DOHH2 (cell line): ENCODE measurements at regions not wholly inside any gene's neighbourhood (a gene's known extent, or its start where the extent isn't known, plus 50 kb on each side); places are given as distances from the start of the nearest gene placed in this dataset.
"Not testable (repeated sequence)": the region's sequence is repeated elsewhere in the genome, so short reads cannot be mapped to it uniquely, and the experiment has no call there.

ENCODE experiments used
- H3F3A ChIP-seq: fragments of 200-600 bp; sonication (generic), shearing (Covaris generic); 2 replicates; pipeline ENCODE4 v1.6.0; 2016; ENCODE audit warnings: antibody characterized with exemption, mild to moderate bottlenecking; ENCODE audit not compliant: control insufficient read depth, insufficient read depth
- H3K27ac ChIP-seq: fragments of 200-600 bp; sonication (generic); 2 replicates; pipeline ENCODE4 v1.5.1; 2014; ENCODE audit warnings: low read depth, mild to moderate bottlenecking, low read length, moderate library complexity
- H3K27me3 ChIP-seq: fragments of 200-600 bp; sonication (generic); 2 replicates; pipeline ENCODE4 v1.6.1; 2014; ENCODE audit warnings: mild to moderate bottlenecking, low read length, mixed read lengths; ENCODE audit not compliant: control insufficient read depth
- H3K36me3 ChIP-seq: fragments of 200-600 bp; sonication (generic); 2 replicates; pipeline ENCODE4 v1.6.1; 2014; ENCODE audit warnings: mild to moderate bottlenecking, low read length, moderate library complexity, mixed read lengths; ENCODE audit not compliant: control insufficient read depth
- H3K4me1 ChIP-seq: fragments of 200-600 bp; sonication (generic); 2 replicates; pipeline ENCODE4 v1.6.1; 2014; ENCODE audit warnings: mild to moderate bottlenecking, low read length, mixed read lengths; ENCODE audit not compliant: control insufficient read depth
- H3K4me2 ChIP-seq: fragments of 200-600 bp; sonication (generic); 2 replicates; pipeline ENCODE4 v1.6.0; 2014; ENCODE audit warnings: mild to moderate bottlenecking, low read length, moderate library complexity
- H3K4me3 ChIP-seq: fragments of 200-600 bp; sonication (generic); 2 replicates; pipeline ENCODE4 v1.5.1; 2014; ENCODE audit warnings: mild to moderate bottlenecking, low read length, mixed read lengths
- H3K79me2 ChIP-seq: fragments of 200-600 bp; sonication (generic); 2 replicates; pipeline ENCODE4 v1.6.1; 2014; ENCODE audit warnings: mild to moderate bottlenecking, low read length, mixed read lengths; ENCODE audit not compliant: control insufficient read depth
- H3K9me2 ChIP-seq: fragments of 200-600 bp; sonication (generic); replicated peaks from 2 replicates; pipeline ENCODE4 v1.6.1; 2014; ENCODE audit warnings: mild to moderate bottlenecking, low read length, mixed read lengths; ENCODE audit not compliant: control insufficient read depth
- H3K9me3 ChIP-seq: fragments of 200-600 bp; sonication (generic); 2 replicates; pipeline ENCODE4 v1.6.1; 2014; ENCODE audit warnings: antibody characterized with exemption, low read length, mixed read lengths; ENCODE audit not compliant: control insufficient read depth, insufficient read depth
- H4K20me1 ChIP-seq: fragments of 200-600 bp; sonication (generic); 2 replicates; pipeline ENCODE4 v1.6.0; 2014; ENCODE audit warnings: low read depth, mild to moderate bottlenecking, antibody characterized with exemption, low read length, moderate library complexity; ENCODE audit not compliant: control insufficient read depth, insufficient read depth

GRCh38 chr1:121007755-121008154 is 118.2 kb downstream of the PPIAL4A start:
- H3K4me2 ChIP-seq: not testable (repeated sequence)

GRCh38 chr1:121008512-121009215 is 119.1 kb downstream of the PPIAL4A start:
- H3K4me3 ChIP-seq, H3F3A ChIP-seq, H3K4me2 ChIP-seq, H3K27ac ChIP-seq, H3K36me3 ChIP-seq, H3K27me3 ChIP-seq, H3K4me1 ChIP-seq, H3K9me2 ChIP-seq, H3K9me3 ChIP-seq, H4K20me1 ChIP-seq, H3K79me2 ChIP-seq: not testable (repeated sequence)

More at GRCh38 chr1:121007755-121008154, 118.2 kb downstream of the PPIAL4A start:
- not testable (repeated sequence) for H3K9me2 ChIP-seq, H3K4me1 ChIP-seq, H3F3A ChIP-seq, H3K79me2 ChIP-seq, H3K4me3 ChIP-seq, H3K27ac ChIP-seq, H4K20me1 ChIP-seq, H3K9me3 ChIP-seq, H3K36me3 ChIP-seq, H3K27me3 ChIP-seq

- H4K20me1 ChIP-seq, H3K27ac ChIP-seq, H3K9me3 ChIP-seq, H3K27me3 ChIP-seq, H3K4me1 ChIP-seq, H3K4me3 ChIP-seq, H3K4me2 ChIP-seq, H3K79me2 ChIP-seq, H3F3A ChIP-seq, H3K36me3 ChIP-seq, H3K9me2 ChIP-seq: not testable (repeated sequence)
These were observed 119.9 kb downstream of the PPIAL4A start for GRCh38 chr1:121009216-121010057.

GRCh38 chr1:121010141-121010540 is 120.6 kb downstream of the PPIAL4A start:
- H3K4me1 ChIP-seq, H3F3A ChIP-seq, H3K79me2 ChIP-seq, H3K9me3 ChIP-seq, H3K4me3 ChIP-seq, H3K36me3 ChIP-seq, H4K20me1 ChIP-seq, H3K27ac ChIP-seq, H3K4me2 ChIP-seq, H3K9me2 ChIP-seq, H3K27me3 ChIP-seq: not testable (repeated sequence)

- H3K36me3 ChIP-seq, H3K9me2 ChIP-seq, H3K79me2 ChIP-seq, H3K4me3 ChIP-seq, H4K20me1 ChIP-seq, H3K27me3 ChIP-seq, H3K4me2 ChIP-seq, H3F3A ChIP-seq, H3K27ac ChIP-seq, H3K4me1 ChIP-seq, H3K9me3 ChIP-seq: not testable (repeated sequence)
These were observed 123.6 kb downstream of the PPIAL4A start for GRCh38 chr1:121013181-121013580.

- H3K27ac ChIP-seq, H3F3A ChIP-seq, H3K79me2 ChIP-seq, H3K9me3 ChIP-seq, H3K4me2 ChIP-seq, H3K27me3 ChIP-seq, H3K4me1 ChIP-seq, H3K9me2 ChIP-seq, H4K20me1 ChIP-seq, H3K4me3 ChIP-seq, H3K36me3 ChIP-seq: not testable (repeated sequence)
These were observed 126.8 kb downstream of the PPIAL4A start for GRCh38 chr1:121016182-121017028.

- not testable (repeated sequence) for H3K4me1 ChIP-seq, H3F3A ChIP-seq, H3K79me2 ChIP-seq, H3K9me2 ChIP-seq, H3K9me3 ChIP-seq, H3K27me3 ChIP-seq, H3K4me2 ChIP-seq, H3K27ac ChIP-seq, H3K4me3 ChIP-seq, H3K36me3 ChIP-seq, H4K20me1 ChIP-seq
These were observed 130.3 kb downstream of the PPIAL4A start for GRCh38 chr1:121019715-121020349.
